A172 (cell line): ENCODE measurements at regions not wholly inside any gene's neighbourhood (a gene's known extent, or its start where the extent isn't known, plus 50 kb on each side); places are given as distances from the start of the nearest gene placed in this dataset.
"Not testable (repeated sequence)": the region's sequence is repeated elsewhere in the genome, so short reads cannot be mapped to it uniquely, and the experiment has no call there.

ENCODE experiments used
- DNase-seq: peaks from one replicate; pipeline ENCODE4 v3.0.0-alpha.2; 2015; ENCODE audit warnings: low spot score

DNA sequence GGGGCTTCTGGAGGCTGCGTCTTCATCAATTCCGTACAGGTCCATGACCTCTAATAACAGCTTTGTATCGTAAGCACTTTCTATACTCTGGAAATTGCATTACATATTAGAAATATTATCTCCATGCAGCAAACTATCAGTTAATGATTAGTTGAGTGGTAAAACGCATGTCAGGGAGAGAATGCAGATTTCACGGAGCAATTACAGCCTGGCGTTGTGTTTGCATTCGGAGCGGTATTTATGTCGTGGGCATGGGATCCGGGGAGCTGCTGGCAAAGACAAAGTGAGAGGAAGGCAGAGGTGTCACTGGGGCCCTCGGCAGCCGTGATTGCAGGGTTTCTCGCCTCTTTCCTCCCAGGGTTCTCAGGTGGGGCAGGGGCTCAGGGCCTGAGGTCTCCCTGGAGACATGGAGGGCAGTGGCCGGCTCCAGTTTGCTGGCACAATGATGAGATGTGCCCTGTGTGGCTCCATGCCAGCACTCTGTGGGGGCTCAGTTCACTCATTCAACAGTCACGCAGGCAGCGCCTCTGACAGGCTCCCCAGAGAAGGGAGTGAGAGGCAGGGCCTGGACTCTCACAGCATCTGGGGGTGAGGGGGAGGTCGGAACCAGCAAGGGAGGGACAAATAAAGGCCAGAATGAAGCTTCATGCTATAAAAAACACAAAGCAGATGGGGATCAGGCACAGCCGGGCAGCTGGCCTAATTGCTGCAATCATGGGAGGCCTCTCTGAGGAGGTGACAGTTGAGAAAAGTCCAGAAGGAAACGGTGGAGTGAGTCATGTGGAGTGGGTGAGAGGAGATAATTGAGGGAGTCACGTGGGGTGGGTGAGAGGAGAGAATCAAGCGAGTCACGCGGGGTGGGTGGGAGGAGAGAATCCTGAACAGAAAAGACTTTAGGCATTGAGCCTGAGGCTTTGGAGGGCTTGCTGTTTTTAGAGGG is 1002.7 kb downstream of the BRD1 start:
- DNase-seq = peak; percentile 48

DNA sequence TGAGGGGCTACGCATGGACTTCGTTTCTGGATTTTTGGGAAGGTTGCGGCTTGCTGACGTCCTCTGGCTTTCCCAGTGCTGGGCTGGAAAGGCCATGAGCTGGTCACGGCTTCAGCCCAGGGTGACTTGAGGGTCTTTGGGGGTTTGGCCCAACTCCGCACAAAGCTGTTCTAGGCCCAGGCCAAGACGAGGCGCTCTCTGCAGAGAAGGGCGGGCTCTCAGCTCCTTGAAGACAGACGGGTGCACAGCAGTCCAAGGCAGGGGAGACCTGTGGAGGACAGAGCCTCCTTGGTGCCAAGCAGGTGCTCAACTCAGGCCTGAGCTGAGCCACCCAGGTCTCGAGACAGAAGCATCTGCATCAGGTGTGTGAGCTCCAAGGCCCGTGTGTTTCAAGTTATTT is 1003.7 kb downstream of the BRD1 start:
- no peak for DNase-seq

DNA sequence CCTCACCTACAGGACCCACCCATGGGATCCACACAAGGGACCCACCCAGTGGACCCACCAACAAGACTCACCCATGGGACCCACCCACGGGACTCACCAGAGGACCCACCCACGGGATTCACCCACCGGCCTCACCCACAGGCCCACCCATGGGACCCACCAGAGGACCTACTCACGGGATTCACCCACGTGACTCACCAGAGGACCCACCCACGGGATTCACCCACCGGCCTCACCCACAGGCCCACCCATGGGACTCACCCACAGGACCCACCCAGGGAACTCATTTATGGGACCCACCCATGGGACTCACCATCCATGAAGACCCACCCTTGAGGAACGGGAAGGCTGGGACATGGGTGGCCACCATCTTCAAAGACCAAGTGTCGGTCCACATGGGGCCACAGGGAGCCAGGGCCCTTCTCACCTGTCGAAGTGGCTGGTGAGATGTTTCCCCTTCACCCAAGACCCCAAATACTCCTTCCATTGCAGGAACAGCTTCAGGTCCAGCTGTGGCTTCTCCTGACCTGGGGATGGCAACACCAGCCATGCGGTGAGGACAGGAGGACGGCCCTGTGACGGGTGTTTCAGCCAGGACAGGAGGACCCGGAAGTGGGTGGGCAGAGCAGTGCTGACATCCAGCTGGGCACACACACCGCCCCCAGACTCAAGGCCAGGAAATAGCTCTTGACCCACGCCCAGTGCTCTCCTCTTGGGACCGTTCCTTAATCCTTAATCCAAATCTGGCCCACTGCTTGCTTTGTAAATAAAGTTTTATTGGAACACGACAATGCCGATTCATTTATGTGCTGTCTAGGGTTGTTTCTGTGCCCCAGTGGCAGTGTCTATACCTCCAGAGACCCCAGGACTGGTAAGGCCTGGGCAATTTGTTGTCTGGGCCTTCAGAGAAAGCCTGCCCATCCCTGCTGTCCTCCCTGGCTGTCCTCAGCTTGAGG is 1005.1 kb downstream of the BRD1 start:
- DNase-seq = no peak

DNA sequence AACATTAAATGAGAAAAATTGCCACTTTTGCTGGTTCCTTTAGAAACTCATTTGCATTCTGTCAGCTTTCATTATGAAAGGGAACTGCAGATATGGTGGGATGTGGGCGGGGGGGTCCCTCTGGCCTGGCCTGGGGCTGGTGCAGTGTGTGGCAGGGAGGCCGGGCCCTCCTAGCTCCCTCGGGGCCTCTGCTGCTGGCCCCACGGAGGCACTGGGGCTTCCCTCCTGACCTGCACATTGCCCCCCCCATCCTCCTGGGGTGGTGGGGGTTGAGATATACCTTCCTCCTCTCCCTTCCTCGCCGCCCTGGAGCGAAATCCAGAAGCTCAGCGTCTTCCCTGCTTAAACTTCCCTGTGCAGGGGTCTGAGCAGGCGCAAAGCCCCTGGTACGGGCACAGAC is 1005.9 kb downstream of the BRD1 start:
- no peak for DNase-seq

DNA sequence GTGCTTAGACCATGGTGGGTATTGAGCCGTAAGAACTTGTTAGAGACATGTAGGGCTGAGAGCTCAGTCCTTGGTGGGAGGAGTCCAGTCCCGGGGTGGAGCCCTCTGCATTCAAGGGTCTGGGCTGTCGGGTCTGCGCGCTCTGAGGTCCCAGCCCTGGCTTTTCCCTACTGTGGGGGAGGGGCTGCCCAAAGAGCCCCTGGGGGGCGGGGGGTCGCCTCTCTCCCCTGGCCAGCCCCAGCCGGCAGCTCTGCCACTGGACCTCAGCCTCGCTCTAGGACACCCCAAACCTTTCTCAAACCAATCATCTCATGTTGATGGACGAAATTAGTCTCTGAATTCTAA is 1006.4 kb downstream of the BRD1 start:
- DNase-seq = no peak

DNA sequence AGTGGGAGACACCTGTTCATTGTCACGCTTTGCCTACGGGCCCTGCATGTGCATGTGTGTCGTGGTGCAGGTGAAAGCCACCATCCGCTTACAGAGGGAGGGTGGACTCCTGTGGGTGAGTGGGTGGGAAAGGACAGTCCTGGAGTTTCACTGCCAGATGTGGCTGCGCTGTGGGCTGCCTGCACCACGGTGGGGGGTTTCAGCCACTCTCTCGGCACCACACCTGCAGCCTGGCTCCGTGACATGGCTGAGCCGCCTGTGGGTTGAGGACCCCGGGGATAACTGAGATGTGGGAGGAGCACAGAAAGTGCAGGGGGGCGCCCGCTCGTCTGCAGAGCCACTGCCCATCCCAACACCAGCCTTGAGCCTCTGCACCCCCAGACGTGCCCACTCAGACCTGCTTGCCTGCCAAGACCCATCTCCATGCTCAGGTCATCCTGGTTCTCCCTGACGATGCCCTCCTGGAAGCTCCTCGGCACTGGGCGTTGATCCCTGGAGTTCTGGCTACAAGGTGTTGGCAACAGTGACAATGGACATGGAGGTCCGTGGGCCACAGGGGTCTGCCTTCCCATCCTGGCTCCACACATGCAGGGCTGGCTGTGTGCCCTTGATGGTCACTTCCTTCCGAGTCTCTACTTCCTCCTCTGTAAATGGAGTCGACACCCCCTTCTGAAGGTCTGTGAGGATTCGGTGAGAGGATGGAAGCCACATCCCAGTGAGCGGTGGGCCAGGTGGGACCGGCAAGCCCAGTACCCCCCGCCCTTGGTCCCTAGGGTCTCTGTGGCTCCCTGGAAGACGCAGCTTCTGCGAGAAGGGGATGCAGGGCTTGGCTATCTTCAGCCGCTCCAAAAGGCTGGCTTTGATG is 1007.0 kb downstream of the BRD1 start:
- no peak for DNase-seq

DNA sequence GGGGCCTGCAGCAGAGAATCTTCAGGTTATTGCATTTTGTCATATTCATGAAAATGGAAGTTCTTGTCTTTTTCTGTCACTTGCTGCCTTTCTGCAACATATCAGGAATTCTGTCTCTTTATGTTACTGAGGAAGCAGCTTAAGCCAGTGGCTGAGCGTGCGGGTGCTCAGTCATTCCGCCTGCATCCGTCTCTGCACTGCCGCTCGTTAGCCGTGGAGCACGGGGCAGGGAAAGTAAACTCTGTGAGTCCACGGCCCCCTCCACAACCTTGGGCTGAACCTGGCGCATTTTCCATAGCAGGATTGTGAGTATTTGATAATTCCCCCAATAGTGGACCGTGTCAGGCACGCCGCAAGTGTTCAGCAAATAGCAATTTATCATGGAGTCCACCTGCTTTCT is 1007.7 kb downstream of the BRD1 start:
- DNase-seq = no peak

DNA sequence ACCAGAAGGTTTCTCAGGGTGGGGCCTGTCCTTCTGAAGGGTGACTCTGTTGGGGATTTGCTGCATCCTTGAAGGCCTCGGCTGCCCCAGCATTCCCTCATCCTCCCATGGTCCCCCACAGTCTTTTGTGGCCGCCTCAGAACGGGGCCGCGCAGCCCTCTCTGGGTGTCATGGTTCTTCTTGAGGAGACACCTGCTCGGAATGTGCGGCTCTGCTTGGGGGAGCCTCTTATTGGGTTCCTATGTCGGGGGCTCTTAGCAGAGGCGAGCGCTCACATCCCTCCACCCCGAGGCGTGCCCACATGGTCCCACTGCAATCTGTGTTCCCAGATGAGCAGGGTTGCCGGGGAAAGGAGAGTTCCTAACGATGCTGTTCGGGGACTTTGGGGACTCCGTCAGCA is 1008.4 kb downstream of the BRD1 start:
- no peak for DNase-seq

DNA sequence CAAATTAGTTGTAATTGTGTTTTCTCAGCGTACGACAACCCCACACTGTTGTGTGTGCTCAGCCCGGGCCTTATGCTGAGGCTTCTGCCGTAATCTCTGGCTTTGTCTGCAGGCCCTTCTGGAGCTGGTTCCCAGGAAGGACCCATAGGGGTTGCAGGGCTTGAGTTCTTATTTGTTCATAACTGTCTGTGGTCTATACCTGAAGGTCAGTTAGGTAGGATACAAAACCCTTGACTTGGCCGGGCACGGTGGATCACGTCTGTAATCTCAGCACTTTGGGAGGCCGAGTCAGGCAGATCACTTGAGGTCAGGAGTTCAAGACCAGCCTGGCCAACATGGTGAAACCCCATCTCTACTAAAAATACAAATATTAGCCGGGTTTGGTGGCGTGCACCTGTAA is 1010.2 kb downstream of the BRD1 start:
- DNase-seq = not testable (repeated sequence)

DNA sequence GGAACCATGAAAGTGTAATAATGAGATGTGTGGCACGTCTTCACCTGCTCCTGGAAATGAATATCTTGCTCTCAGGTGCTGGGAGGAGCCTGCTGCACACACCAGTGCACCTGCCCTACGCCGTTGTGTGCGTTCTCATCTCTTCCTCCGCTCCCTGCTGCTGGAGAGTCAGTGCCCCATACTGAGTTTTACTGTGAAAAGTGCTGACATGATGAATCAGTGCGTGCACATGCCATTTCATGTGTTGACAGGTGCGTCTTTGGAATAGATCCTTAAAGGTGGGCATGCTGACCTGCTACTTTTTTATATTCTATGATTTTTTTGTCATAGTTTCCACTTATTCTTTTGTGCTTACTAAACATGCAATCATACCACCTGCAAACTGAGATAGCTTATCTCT is 1015.8 kb downstream of the BRD1 start:
- no peak for DNase-seq

DNA sequence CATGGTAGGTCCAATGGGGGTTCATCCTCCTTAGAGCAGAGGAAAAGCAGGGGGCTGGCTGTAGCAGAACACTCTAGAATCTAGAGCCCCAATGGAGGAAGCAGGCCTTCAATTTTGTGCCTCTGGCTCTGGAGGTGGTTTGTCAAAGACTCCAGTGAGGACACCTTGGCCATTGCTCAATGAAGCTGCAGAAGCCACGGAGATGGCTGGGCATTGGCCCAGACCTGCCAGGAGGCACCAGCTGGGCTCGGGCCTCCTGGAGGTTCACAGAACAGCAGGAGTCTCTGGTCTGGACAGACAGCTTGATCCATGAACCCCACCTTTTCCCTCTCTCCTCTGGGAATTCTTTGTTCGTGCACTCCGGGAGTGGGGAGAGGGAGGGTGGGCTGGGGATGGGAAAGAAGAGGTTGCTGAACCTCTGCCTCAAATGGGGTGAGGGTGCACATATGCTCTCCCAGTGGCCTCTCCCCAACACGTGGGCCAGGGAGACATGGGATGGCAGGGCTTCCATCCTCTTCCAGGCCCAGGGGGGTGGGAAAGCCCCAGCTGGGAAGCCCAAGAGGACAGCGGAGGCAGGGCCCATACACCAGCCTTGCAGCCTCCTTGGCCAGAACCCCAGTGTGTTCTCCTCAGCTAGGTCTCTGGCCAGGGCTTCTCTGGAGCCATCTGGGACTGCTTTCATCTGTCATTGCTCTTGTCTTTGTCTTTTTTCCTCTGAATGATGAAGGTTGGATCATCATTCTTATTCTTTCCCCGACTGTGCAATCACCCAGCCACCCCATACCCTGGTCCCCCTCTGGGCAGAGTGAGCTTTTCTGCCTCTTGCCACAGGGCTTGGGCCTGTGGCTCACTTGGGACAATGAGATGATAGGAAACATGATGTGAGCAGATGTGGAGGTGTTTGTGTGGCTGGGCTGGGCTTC is 1019.4 kb downstream of the BRD1 start:
- no peak for DNase-seq

DNA sequence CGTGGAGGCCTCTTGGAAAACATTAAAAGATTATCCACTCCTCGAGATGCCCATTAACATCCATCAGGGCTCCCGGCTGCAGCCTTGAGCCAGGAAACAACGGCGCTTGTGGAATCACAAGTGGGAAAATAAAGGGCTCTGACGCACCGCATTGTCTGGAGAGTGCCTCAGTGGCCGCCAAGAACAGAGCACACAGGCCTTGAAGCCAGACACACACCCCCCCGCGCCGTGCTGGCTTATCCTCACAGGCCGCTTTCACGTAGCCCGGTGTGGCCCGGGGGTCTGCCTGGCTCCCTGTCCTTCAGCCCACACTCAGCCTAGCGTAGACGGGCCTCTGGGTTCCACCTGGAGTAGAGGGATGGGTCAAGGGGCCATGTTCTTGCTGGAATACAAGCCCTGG is 1020.5 kb downstream of the BRD1 start:
- no peak for DNase-seq

DNA sequence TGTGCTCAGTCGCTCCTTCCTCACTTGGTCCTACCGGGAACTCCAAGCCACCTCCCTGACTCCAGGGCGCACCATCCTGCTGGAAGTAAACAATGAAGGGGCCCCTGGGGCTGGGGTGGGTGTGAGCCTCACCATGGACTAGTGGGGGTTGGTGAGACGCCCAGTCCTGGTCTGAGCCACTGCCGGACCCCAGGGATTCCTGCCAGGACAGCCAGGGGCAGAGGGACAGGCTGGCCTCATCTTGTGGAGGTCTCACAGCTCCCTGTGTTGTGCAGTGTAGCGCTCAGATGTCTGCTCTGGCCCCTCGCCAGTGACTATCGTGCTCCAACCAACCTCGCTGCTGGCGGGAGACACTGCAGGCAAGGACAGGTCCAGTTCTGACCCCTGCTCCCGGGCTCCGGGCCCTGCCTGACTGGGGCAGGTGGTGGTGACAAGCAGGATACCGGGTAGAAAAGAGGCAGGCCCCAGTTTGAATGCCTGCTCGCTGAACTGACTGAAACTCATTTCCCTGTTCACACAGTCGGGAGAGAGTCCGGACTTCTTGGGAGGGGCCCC is 1021.4 kb downstream of the BRD1 start:
- no peak for DNase-seq

DNA sequence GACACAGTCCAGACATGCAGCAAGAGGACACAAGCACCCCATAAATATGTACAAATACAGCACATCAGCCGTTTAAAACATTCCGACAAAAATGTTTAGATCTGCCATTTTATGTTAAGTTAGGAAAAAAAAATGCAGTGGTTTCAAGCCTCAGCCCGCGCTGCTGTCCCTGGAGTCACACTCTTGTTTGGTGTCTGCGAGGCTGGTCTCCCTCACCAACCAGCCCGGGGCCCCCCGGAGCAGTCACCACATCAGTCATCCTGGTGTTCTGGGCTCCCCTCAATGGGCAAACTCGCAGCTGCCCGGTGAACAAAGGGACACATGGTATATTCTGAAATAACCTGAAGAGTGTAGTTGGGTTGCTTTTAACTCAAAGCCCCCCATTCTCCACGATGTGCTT is 1022.2 kb downstream of the BRD1 start:
- DNase-seq = no peak

DNA sequence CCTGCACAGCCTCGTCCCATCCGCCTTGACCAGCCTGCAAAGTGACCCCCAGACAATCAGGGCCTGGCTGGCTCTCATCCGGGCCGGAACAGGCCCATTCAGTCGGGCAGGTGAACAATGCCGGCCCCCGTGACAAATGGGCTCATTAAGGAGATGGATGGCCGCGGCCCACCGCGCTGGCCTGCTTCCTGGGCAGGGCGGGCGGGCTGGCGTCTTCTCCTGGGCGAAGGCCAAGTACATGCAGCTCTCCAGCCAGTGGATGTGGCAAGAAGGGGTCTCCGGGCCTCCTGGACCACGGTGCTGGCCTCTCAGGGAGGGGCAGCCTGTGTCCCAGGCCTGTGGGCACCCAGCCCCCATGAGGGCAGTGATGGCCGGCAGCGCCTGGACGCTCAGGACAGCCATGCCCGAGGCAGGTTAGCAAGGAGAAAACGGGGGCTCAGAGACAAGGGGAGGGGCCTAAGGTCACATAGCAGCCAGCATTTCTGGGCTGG is 1022.8 kb downstream of the BRD1 start:
- DNase-seq = no peak

DNA sequence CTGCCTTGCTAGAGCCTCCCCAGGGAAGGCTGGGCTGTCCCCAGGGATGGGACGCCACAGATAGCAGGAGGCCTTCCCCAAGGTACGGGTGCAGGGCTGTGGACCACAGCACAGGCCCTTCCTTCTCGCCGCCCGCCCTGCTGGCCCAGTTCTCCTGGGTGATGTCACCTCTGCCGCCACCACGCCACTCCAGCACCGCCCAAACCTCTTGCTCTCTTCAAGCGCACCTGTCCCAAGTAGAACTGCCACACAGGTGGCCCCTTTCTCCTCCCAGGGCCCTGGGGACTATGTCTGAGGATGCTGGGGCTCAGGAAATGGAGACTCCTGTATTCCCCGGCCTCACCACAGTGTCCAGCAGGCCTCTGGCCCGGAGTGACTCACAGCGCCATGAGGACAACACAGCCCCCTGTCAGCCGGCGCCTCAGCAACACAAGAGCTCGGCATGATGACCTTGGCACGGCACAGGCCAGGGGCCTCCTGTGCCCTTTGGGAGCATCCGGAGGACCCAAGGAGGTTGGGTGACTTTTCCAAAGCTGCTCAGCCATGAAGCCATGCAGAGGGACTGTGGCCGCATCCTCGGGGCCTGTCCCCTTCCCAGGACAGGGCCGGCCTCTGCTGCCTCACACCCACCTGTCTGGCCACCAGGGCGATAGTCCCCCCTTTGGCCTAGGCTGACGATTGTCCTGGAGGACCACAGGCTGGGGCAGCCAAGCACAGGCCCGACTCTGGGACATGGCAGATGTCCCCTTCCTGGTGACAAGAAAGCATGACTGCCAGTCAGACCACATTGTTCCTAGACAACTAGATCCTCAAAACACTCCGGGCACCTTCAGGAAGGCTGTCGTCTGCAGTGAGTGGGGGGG is 1023.5 kb downstream of the BRD1 start:
- no peak for DNase-seq

DNA sequence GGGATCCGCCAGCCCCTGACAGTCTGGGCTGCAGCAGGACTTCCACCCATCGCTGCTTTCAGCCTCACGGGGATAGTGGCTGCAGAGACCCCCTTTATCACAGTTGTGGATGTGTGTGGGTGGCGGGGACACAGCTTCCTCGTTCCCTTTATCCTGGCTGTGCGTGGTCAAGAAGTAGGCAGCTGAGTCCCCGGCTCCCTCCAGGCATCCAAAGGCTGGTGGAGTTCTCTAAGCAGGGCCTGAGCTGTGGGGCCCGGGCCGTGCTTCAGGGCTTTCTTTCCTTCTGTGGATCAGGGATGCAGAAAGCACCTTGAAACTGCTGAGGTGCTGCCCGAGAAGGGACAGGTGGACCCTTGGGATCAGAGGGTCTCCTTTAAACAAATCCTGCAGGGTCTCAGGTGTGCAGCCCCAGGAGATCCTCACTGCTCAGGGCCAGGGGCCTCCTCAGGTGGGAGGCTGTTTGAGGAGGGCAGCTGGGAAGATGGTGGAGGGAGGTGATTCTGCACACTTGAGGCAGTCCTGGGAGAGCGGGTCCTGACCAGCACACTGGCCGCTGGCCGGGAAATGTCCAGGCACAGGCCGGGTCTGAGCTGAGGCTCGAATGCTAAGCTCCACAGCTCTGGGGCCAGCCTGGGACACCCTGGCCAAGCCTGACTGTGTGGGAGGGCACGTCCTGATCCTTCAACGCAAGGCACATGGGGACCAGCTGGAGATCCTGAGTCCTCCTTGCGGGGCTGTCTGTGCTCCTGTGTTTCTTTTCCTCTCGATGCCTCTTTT is 1024.3 kb downstream of the BRD1 start:
- no peak for DNase-seq

DNA sequence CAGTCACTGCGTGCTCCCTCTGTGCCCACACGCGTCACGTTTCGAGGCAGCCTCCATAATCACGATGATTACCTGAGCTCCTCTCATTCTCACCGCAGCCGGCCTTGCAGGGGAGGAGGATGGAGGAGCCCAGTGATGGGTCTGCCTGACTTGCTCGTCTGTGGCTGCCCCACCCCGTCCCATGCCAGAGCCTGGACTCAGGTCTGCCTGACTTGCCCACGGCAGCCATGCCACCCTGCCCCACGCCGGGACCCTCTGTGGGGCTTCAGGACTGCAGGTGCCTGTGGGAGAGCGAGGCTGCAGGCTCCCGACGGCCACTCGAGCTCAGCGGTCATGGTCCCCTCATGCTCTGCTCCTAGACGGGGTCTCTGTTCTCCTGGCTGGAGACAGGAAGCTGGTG is 1025.1 kb downstream of the BRD1 start:
- DNase-seq = no peak
